IPS-18c (cell line): ENCODE measurements at regions not wholly inside any gene's neighbourhood (a gene's known extent, or its start where the extent isn't known, plus 50 kb on each side); places are given as distances from the start of the nearest gene placed in this dataset.

Source experiments
- H3K4me3 ChIP-seq: 2 replicates; pipeline ENCODE4 v1.7.0; 2013; ENCODE audit warnings: low read depth, mild to moderate bottlenecking, low read length, moderate library complexity; ENCODE audit not compliant: insufficient read depth
- H3K9me3 ChIP-seq: one replicate; pipeline ENCODE4 v1.6.1; 2013; ENCODE audit warnings: mild to moderate bottlenecking, low read length, moderate library complexity; ENCODE audit not compliant: control insufficient read depth, insufficient read depth

GRCh38 chr9:99509065-99509745, 287.1 kb downstream of the SEC61B start:
- H3K9me3 ChIP-seq = no peaks in the 10 kb centered on the region
- no peak overlapping the region for H3K4me3 ChIP-seq

GRCh38 chr9:99509900-99510535, 287.9 kb downstream of the SEC61B start:
- Histone ChIP-seq H3K9me3 (no peaks in the 10 kb centered on the region), H3K4me3 (no peak overlapping the region)

- Histone ChIP-seq H3K9me3 (no peaks in the 10 kb centered on the region), H3K4me3 (no peak overlapping the region)
Observed at GRCh38 chr9:99511723-99512122, 289.6 kb downstream of the SEC61B start.

- no peak overlapping the region for H3K4me3 ChIP-seq
- H3K9me3 ChIP-seq = no peaks in the 10 kb centered on the region
Observed at GRCh38 chr9:99513441-99514112, 291.5 kb downstream of the SEC61B start.

- no peaks in the 10 kb centered on the region for H3K9me3 ChIP-seq
- H3K4me3 ChIP-seq = no peak overlapping the region
Observed at GRCh38 chr9:99515093-99515492, 293.0 kb downstream of the SEC61B start.

- Histone ChIP-seq H3K9me3 (no peaks in the 10 kb centered on the region), H3K4me3 (no peak overlapping the region)
Observed at GRCh38 chr9:99515895-99516656, 294.0 kb downstream of the SEC61B start.

- no peak overlapping the region for H3K4me3 ChIP-seq
- H3K9me3 ChIP-seq = no peaks in the 10 kb centered on the region
Observed at GRCh38 chr9:99516657-99517049, 294.6 kb downstream of the SEC61B start.

- Histone ChIP-seq H3K9me3 (no peaks in the 10 kb centered on the region), H3K4me3 (no peak overlapping the region)
Observed at GRCh38 chr9:99523838-99524237, 297.8 kb upstream of the NR4A3 start.

GRCh38 chr9:99531313-99531712, 290.4 kb upstream of the NR4A3 start:
- Histone ChIP-seq H3K9me3 (no peaks in the 10 kb centered on the region), H3K4me3 (no peak overlapping the region)

- no peaks in the 10 kb centered on the region for H3K9me3 ChIP-seq
- no peak overlapping the region for H3K4me3 ChIP-seq
Observed at GRCh38 chr9:99533421-99533820, 288.3 kb upstream of the NR4A3 start.

GRCh38 chr9:99537996-99538395, 283.7 kb upstream of the NR4A3 start:
- Histone ChIP-seq H3K9me3 (peaks cover 2% of the 10 kb centered on the region), H3K4me3 (no peak overlapping the region)

- H3K4me3 ChIP-seq = no peak overlapping the region
Observed at GRCh38 chr9:99544526-99544925, 277.2 kb upstream of the NR4A3 start.

GRCh38 chr9:99549441-99549840, 272.2 kb upstream of the NR4A3 start:
- no peak overlapping the region for H3K4me3 ChIP-seq
- H3K9me3 ChIP-seq = no peaks in the 10 kb centered on the region

More at GRCh38 chr9:99544526-99544925, 277.2 kb upstream of the NR4A3 start:
- H3K9me3 ChIP-seq = peaks cover 2% of the 10 kb centered on the region

- no peaks in the 10 kb centered on the region for H3K9me3 ChIP-seq
- no peak overlapping the region for H3K4me3 ChIP-seq
Observed at GRCh38 chr9:99555792-99556191, 265.9 kb upstream of the NR4A3 start.

GRCh38 chr9:99556998-99557397, 264.7 kb upstream of the NR4A3 start:
- H3K4me3 ChIP-seq = no peak overlapping the region
- no peaks in the 10 kb centered on the region for H3K9me3 ChIP-seq

GRCh38 chr9:99557816-99558215, 263.9 kb upstream of the NR4A3 start:
- Histone ChIP-seq H3K9me3 (no peaks in the 10 kb centered on the region), H3K4me3 (no peak overlapping the region)

GRCh38 chr9:99559776-99560175, 261.9 kb upstream of the NR4A3 start:
- Histone ChIP-seq H3K9me3 (no peaks in the 10 kb centered on the region), H3K4me3 (no peak overlapping the region)

GRCh38 chr9:99560561-99560960, 261.1 kb upstream of the NR4A3 start:
- Histone ChIP-seq H3K4me3 (no peak overlapping the region), H3K9me3 (no peaks in the 10 kb centered on the region)
